GM20000 (cell line): ENCODE measurements at regions not wholly inside any gene's neighbourhood (a gene's known extent, or its start where the extent isn't known, plus 50 kb on each side); places are given as distances from the start of the nearest gene placed in this dataset.

ENCODE experiments used
- DNase-seq: peaks from one replicate; pipeline ENCODE4 v3.0.0; 2012; ENCODE audit warnings: low spot score
- CTCF ChIP-seq: IDR thresholded peaks from 2 replicates; pipeline ENCODE4 v1.5.1; 2012; ENCODE audit warnings: mild to moderate bottlenecking, control low read depth; ENCODE audit errors: extremely low read depth, missing control alignments

- DNase-seq, result no peak
- TF ChIP-seq CTCF, result no peak
These were observed 51.0 kb upstream of the ASIP start for GRCh38 chr20:34190262-34190661.

DNA sequence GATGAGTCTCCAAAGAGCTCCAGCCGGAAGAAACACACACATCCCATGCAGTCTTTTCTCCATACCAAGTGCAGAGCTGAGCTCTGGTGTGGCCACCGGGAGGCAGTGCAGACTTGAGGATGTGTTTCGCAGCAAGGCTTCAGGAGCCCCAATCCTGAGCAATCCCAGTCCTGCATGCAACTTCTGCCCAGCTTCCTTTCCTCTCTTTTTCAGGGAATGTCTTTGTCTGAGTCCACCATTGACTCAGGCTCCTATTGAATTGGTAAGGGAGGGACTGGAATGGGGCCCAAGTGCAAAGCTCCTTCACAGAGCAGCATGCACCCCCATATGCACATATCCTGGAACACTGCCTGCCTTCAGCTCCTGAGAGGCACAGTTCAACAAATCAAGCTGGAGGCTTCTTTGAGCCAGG, 50.5 kb upstream of the ASIP start:
- peak; percentile 67 for DNase-seq
- peak; percentile 62 for TF ChIP-seq CTCF
